ENCODE measurements at regions not wholly inside any gene's neighbourhood (a gene's known extent, or its start where the extent isn't known, plus 50 kb on each side); places are given as distances from the start of the nearest gene placed in this dataset.
"Not testable (repeated sequence)": the region's sequence is repeated elsewhere in the genome, so short reads cannot be mapped to it uniquely, and the experiment has no call there.

- FAIRE-seq, result not testable (repeated sequence)
Measured at GRCh38 chr3:144023543-144023942, 51.9 kb downstream of the DIPK2A start.

GRCh38 chr3:144028798-144029411, 57.3 kb downstream of the DIPK2A start:
- H4K20me1 ChIP-seq (ENCODE audit: control insufficient read depth, extremely low read depth, insufficient read depth, low read length), result no peaks in the 10 kb centered on the region
- H3K4me2 ChIP-seq (ENCODE audit: control insufficient read depth, extremely low read depth, insufficient read depth, low read depth, low read length), result no peak overlapping the region
- H3K4me3 ChIP-seq (ENCODE audit: control insufficient read depth in 2 of 3, extremely low read depth in 1 of 3, insufficient read depth in 2 of 3, low read depth in 1 of 3, low read length in 3 of 3), result no peak overlapping the region
- H3K9me3 ChIP-seq (ENCODE audit: control insufficient read depth, low read depth, low read length), result no peaks in the 10 kb centered on the region
- dilution Hi-C loops (cut with MboI; ENCODE audit: extremely low pct_ligation_motif_present, low sequenced_read_pairs), result no loop called here
- H3K4me1 ChIP-seq (ENCODE audit: control insufficient read depth, extremely low read depth, insufficient read depth, low read length), result peaks cover 6% of the 10 kb centered on the region
- H3K27ac ChIP-seq (ENCODE audit: control insufficient read depth, insufficient read depth, low read length), result no peak overlapping the region
- H3K36me3 ChIP-seq (ENCODE audit: control insufficient read depth in 2 of 2, extremely low read depth in 1 of 2, insufficient read depth in 2 of 2, low read length in 2 of 2), result no peaks in the 10 kb centered on the region
- TF ChIP-seq EZH2 (IDR thresholded peaks at IDR 0.05; ENCODE audit: low read length), result no peak
- TF ChIP-seq CTCF (optimal IDR thresholded peaks at IDR 0.05 in 1 of 3, IDR thresholded peaks at IDR 0.05 in 1 of 3, conservative IDR thresholded peaks at IDR 0.05 in 1 of 3; ENCODE audit: extremely low read depth in 1 of 3, insufficient read depth in 2 of 3, low read length in 3 of 3), result no peak
- FAIRE-seq, result no peak
- H2AFZ ChIP-seq (ENCODE audit: control insufficient read depth, low read length), result no peak overlapping the region
- H3K9me1 ChIP-seq (ENCODE audit: control insufficient read depth, extremely low read depth, insufficient read depth, low read length), result no peaks in the 10 kb centered on the region
- no peak for DNase-seq (ENCODE audit: low read depth, low spot score)
- H3K27me3 ChIP-seq (ENCODE audit: control insufficient read depth, extremely low read depth, insufficient read depth, low read length), result no peaks in the 10 kb centered on the region
- no peak overlapping the region for H3K9ac ChIP-seq (ENCODE audit: control insufficient read depth, extremely low read depth, insufficient read depth, low read length)
- no peaks in the 10 kb centered on the region for H3K79me2 ChIP-seq (ENCODE audit: control insufficient read depth, insufficient read depth, low read length)

More at GRCh38 chr3:144023543-144023942, 51.9 kb downstream of the DIPK2A start:
- DNase-seq (ENCODE audit: low read depth, low spot score); H3K36me3 ChIP-seq (ENCODE audit: control insufficient read depth in 2 of 2, extremely low read depth in 1 of 2, insufficient read depth in 2 of 2, low read length in 2 of 2); H3K79me2 ChIP-seq (ENCODE audit: control insufficient read depth, insufficient read depth, low read length); H3K9me1 ChIP-seq (ENCODE audit: control insufficient read depth, extremely low read depth, insufficient read depth, low read length); H3K27ac ChIP-seq (ENCODE audit: control insufficient read depth, insufficient read depth, low read length); H3K4me3 ChIP-seq (ENCODE audit: control insufficient read depth in 2 of 3, extremely low read depth in 1 of 3, insufficient read depth in 2 of 3, low read depth in 1 of 3, low read length in 3 of 3); H3K4me1 ChIP-seq (ENCODE audit: control insufficient read depth, extremely low read depth, insufficient read depth, low read length); H3K9me3 ChIP-seq (ENCODE audit: control insufficient read depth, low read depth, low read length); H3K27me3 ChIP-seq (ENCODE audit: control insufficient read depth, extremely low read depth, insufficient read depth, low read length); dilution Hi-C loops (cut with MboI; ENCODE audit: extremely low pct_ligation_motif_present, low sequenced_read_pairs); H3K9ac ChIP-seq (ENCODE audit: control insufficient read depth, extremely low read depth, insufficient read depth, low read length); H2AFZ ChIP-seq (ENCODE audit: control insufficient read depth, low read length); H4K20me1 ChIP-seq (ENCODE audit: control insufficient read depth, extremely low read depth, insufficient read depth, low read length); H3K4me2 ChIP-seq (ENCODE audit: control insufficient read depth, extremely low read depth, insufficient read depth, low read depth, low read length): not testable (repeated sequence)

GRCh38 chr3:144029769-144030168, 58.1 kb downstream of the DIPK2A start:
- Histone ChIP-seq H4K20me1 (ENCODE audit: control insufficient read depth, extremely low read depth, insufficient read depth, low read length) (no peaks in the 10 kb centered on the region), H3K27me3 (ENCODE audit: control insufficient read depth, extremely low read depth, insufficient read depth, low read length) (no peaks in the 10 kb centered on the region), H3K27ac (ENCODE audit: control insufficient read depth, insufficient read depth, low read length) (no peak overlapping the region), H3K9me1 (ENCODE audit: control insufficient read depth, extremely low read depth, insufficient read depth, low read length) (no peaks in the 10 kb centered on the region), H3K4me3 (ENCODE audit: control insufficient read depth in 2 of 3, extremely low read depth in 1 of 3, insufficient read depth in 2 of 3, low read depth in 1 of 3, low read length in 3 of 3) (no peak overlapping the region), H3K4me1 (ENCODE audit: control insufficient read depth, extremely low read depth, insufficient read depth, low read length) (peaks cover 6% of the 10 kb centered on the region), H3K79me2 (ENCODE audit: control insufficient read depth, insufficient read depth, low read length) (no peaks in the 10 kb centered on the region), H2AFZ (ENCODE audit: control insufficient read depth, low read length) (no peak overlapping the region), H3K9me3 (ENCODE audit: control insufficient read depth, low read depth, low read length) (no peaks in the 10 kb centered on the region), H3K36me3 (ENCODE audit: control insufficient read depth in 2 of 2, extremely low read depth in 1 of 2, insufficient read depth in 2 of 2, low read length in 2 of 2) (no peaks in the 10 kb centered on the region), H3K4me2 (ENCODE audit: control insufficient read depth, extremely low read depth, insufficient read depth, low read depth, low read length) (no peak overlapping the region), H3K9ac (ENCODE audit: control insufficient read depth, extremely low read depth, insufficient read depth, low read length) (no peak overlapping the region)
- FAIRE-seq (no peak), DNase-seq (ENCODE audit: low read depth, low spot score) (no peak)
- dilution Hi-C loops (cut with MboI; ENCODE audit: extremely low pct_ligation_motif_present, low sequenced_read_pairs), result no loop called here
- TF ChIP-seq CTCF (optimal IDR thresholded peaks at IDR 0.05 in 1 of 3, IDR thresholded peaks at IDR 0.05 in 1 of 3, conservative IDR thresholded peaks at IDR 0.05 in 1 of 3; ENCODE audit: extremely low read depth in 1 of 3, insufficient read depth in 2 of 3, low read length in 3 of 3), result no peak
- TF ChIP-seq EZH2 (IDR thresholded peaks at IDR 0.05; ENCODE audit: low read length), result no peak
